ENCODE measurements at regions not wholly inside any gene's neighbourhood (a gene's known extent, or its start where the extent isn't known, plus 50 kb on each side); places are given as distances from the start of the nearest gene placed in this dataset.
"Not testable (repeated sequence)": the region's sequence is repeated elsewhere in the genome, so short reads cannot be mapped to it uniquely, and the experiment has no call there.

GRCh38 chr6:115843945-115844344, 216.7 kb downstream of the FRK start:
- TF ChIP-seq CTCF (IDR thresholded peaks at IDR 0.05; ENCODE audit: low read depth, low read length), result no peak
- H3K4me3 ChIP-seq (replicated peaks in 1 of 2; ENCODE audit: low read depth in 2 of 2, low read length in 2 of 2), result no peak overlapping the region
- no peak for DNase-seq (ENCODE audit: low read depth in 2 of 2)

DNA sequence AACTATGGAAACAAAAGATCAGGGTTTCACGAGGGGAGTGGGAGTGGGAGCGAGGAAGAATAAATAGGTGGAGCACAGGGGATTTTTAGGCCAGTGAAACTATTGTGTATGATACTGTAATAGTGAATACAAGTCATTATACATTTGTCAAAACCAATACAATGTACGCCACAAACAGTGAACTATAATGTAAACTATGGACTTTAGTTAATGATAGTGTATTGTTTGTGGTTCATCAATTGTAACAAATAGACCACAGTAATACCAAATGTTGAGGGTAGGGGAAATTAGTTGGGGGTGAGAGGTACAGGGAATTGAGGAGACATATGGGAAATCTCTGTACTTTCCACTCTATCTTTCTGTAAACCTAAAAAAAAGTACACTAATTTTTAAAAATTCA, 218.4 kb downstream of the FRK start:
- H3K4me3 ChIP-seq (replicated peaks in 1 of 2; ENCODE audit: low read depth in 2 of 2, low read length in 2 of 2), result no peak overlapping the region
- no peak for DNase-seq (ENCODE audit: low read depth in 2 of 2)
- TF ChIP-seq CTCF (IDR thresholded peaks at IDR 0.05; ENCODE audit: low read depth, low read length), result no peak

DNA sequence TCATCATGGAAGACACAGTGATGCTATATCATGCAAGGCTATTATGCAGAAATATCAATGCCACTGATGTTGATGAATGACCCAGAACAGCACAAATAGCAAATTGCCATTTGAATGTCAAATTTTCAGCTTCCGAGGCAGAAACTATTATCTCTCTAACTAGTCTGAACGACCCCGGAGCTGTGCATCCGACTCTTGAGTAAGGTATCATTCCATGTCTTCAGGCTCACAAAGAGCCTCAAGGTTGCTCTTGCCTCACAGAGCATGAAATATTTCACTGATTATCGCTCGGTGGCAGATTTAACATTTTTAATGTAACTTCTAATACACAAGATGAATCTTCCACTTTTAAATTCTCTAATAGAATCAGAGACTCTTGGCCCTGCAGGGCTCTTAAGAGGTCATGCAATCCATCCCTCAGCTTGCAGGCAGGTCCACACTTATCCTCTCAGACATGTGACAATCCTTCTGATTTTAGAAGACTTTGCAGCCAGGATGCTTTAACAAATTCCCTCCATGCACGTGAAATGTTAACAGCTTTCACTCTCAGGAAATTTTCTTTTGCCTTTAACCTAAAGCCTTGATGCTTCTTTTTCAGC, 221.0 kb downstream of the FRK start:
- no peak for DNase-seq (ENCODE audit: low read depth in 2 of 2)
- H3K4me3 ChIP-seq (replicated peaks in 1 of 2; ENCODE audit: low read depth in 2 of 2, low read length in 2 of 2), result no peak overlapping the region
- no peak for TF ChIP-seq CTCF (IDR thresholded peaks at IDR 0.05; ENCODE audit: low read depth, low read length)

DNA sequence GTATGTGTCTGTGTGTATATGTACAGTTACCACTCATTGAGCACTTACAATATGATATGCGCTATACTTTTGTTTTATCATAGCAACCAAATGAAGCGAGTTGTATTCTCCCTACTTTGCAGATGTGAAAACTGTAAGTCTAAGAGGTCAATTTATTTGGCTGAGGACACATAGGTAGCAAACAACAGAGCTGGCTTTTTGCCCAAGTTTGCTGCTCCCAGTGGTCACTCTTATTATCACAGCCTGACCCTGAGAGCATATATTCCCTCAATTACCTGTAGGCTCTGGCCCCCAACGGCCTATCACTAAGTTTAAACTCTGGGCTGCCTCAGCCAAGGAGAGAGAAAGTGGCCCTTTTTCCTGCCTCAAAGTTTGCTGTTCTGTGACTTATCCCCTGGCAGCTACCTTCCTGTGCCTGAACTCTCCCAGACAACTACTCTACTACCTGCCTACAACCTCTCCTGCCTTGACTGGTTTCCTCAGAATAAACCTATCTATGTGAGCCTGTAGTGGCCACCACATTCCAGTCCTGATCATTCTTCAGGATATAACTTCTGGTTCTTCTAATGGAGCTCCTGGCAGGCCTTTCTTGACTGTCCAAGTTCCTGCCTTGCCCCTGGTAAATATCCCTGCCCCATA, 221.8 kb downstream of the FRK start:
- peak; percentile 31 to 36 for DNase-seq (ENCODE audit: low read depth in 2 of 2)
- H3K4me3 ChIP-seq (replicated peaks in 1 of 2; ENCODE audit: low read depth in 2 of 2, low read length in 2 of 2), result no peak overlapping the region
- peak; percentile 38 for TF ChIP-seq CTCF (IDR thresholded peaks at IDR 0.05; ENCODE audit: low read depth, low read length)

- H3K4me3 ChIP-seq (replicated peaks in 1 of 2; ENCODE audit: low read depth in 2 of 2, low read length in 2 of 2), result no peak overlapping the region
- no peak for TF ChIP-seq CTCF (IDR thresholded peaks at IDR 0.05; ENCODE audit: low read depth, low read length)
- DNase-seq (ENCODE audit: low read depth in 2 of 2), result no peak
Measured at GRCh38 chr6:115838216-115838615, 222.5 kb downstream of the FRK start.

- H3K4me3 ChIP-seq (replicated peaks in 1 of 2; ENCODE audit: low read depth in 2 of 2, low read length in 2 of 2); DNase-seq (ENCODE audit: low read depth in 2 of 2): not testable (repeated sequence)
Measured at GRCh38 chr6:115836374-115836773, 224.3 kb downstream of the FRK start.

GRCh38 chr6:115835314-115835713, 225.4 kb downstream of the FRK start:
- no peak for TF ChIP-seq CTCF (IDR thresholded peaks at IDR 0.05; ENCODE audit: low read depth, low read length)
- H3K4me3 ChIP-seq (replicated peaks in 1 of 2; ENCODE audit: low read depth in 2 of 2, low read length in 2 of 2), result no peak overlapping the region
- no peak for DNase-seq (ENCODE audit: low read depth in 2 of 2)

DNA sequence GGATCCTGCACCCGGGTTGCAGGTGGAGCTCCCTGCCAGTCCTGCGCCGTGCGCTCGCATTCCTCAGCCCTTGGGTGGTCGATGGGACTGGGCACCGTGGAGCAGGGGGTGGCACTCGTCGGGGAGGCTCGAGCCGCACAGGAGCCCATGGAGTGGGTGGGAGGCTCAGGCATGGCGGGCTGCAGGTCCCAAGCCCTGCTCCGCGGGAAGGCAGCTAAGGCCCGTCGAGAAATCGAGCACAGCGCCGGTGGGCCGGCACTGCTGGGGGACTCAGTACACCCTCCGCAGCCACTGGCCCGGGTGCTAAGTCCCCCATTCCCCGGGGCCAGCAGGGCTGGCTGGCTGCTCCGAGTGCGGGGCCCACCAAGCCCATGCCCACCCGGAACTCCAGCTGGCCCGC, 226.1 kb downstream of the FRK start:
- DNase-seq (ENCODE audit: low read depth in 2 of 2), result not testable (repeated sequence)

More for the DNA sequence above, 226.1 kb downstream of the FRK start:
- H3K4me3 ChIP-seq (replicated peaks in 1 of 2; ENCODE audit: low read depth in 2 of 2, low read length in 2 of 2), result not testable (repeated sequence)

Data from cardiac fibroblast (primary cell).